B cell (primary cell): ENCODE measurements at regions not wholly inside any gene's neighbourhood (a gene's known extent, or its start where the extent isn't known, plus 50 kb on each side); places are given as distances from the start of the nearest gene placed in this dataset.

ENCODE experiments used
- CTCF ChIP-seq: fragments of 200-600 bp; IDR thresholded peaks from one replicate; pipeline ENCODE4 v1.8.0; 2022; ENCODE audit warnings: antibody characterized with exemption, mild to moderate bottlenecking
- EZH2 ChIP-seq: IDR thresholded peaks from 2 replicates; pipeline ENCODE4 v1.6.1; 2012; ENCODE audit warnings: borderline replicate concordance, low read depth, mild to moderate bottlenecking, moderate library complexity, low read length; ENCODE audit not compliant: insufficient read depth, poor library complexity, severe bottlenecking

- TF ChIP-seq EZH2 (no peak), CTCF (no peak)
Measured at GRCh38 chr16:64035337-64035736, 1086.5 kb downstream of the CDH11 start.
